C1 segment of cervical spinal cord (tissue), 14 donors: ENCODE measurements at regions not wholly inside any gene's neighbourhood (a gene's known extent, or its start where the extent isn't known, plus 50 kb on each side); places are given as distances from the start of the nearest gene placed in this dataset.
"Not testable (repeated sequence)": the region's sequence is repeated elsewhere in the genome, so short reads cannot be mapped to it uniquely, and the experiment has no call there.

Source experiments
- DNase-seq, 14 donors: peaks; one replicate each; lab custom pipeline; 2025; lab: John Stamatoyannopoulos, UW

DNA sequence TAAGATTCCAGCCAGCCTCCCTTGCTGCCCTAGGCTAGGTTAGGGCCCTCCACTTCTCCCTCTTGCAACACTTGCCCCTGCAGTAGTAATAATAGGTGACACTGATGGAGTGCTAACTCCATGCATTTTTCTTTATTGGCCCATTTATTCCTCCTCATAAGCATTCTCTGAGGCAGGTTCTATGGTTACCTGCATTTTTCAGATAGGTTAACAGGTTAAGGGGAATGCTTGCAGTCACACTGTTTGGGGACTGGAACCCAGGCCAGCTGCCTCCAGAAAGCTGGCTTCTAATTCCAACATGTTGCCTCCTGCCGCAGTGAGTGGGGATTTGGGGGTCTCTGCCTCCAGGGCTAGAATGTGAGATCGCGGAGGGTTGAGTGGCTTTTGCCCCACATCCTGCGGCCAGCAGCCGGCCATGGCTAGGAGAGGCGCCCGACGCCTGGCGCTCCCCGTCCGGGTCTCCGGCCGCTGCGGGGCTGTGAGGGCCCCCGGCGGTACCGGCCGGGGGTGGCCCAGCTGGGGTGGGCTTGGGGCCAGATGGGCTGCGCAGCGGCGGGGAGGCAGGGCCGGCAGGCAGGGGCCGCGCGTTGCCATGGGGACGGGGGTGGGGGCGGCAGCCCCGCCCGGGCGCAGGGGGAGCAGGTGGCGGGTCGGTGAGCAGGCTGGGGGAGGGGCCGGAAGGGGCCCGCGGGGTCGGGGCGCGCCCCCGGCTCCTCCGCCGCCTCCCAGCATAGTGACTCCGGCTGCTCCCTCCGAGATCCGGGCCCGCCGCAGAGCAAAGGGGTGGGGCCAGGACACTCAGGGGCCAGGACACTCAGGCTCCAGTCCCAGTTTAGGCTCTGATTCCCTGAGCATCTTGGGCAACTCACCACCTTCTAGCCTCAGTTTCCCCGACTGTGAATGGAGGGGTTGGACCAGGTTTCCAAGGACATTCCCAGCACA lies 68.4 kb upstream of the SSBP3 start:
- DNase-seq = peak in 1 of 14 donors; percentile 33

DNA sequence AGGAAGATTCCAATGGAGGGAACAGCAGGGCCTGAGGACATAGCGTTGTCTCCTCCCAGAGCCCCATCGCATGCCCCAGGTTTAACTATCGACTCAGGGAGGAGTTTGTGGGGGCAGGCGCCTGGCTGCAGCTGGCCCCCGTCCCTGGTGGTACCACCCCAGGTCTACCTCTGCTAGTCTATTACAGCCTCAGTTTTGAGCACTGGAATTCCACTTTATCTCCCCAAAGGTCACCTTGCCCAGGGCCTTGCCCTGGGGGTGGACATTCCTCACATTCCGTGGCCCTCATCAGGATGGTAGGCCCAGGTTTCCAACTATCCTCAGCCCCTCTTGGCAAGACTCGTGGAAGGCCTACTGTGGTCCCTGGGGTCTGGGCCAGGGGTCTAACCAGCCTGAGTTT lies 65.4 kb upstream of the SSBP3 start:
- DNase-seq = no peak

DNA sequence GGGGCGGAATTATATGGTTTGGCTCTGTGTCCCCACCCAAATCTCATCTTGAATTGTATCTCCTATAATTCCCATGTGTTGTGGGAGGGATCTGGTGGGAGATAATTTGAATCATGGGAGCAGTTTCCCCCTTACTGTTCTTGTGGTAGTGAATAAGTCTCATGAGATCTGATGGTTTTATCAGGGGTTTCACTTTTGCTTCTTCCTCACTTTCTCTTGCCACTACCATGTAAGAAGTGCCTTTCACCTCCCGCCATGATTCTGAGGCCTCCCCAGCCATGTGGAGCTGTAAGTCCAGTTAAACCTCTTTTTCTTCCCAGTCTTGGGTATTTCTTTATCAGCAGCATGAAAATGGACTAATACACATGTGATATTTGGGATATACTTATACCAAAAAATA lies 63.2 kb upstream of the SSBP3 start:
- DNase-seq = not testable (repeated sequence)

DNA sequence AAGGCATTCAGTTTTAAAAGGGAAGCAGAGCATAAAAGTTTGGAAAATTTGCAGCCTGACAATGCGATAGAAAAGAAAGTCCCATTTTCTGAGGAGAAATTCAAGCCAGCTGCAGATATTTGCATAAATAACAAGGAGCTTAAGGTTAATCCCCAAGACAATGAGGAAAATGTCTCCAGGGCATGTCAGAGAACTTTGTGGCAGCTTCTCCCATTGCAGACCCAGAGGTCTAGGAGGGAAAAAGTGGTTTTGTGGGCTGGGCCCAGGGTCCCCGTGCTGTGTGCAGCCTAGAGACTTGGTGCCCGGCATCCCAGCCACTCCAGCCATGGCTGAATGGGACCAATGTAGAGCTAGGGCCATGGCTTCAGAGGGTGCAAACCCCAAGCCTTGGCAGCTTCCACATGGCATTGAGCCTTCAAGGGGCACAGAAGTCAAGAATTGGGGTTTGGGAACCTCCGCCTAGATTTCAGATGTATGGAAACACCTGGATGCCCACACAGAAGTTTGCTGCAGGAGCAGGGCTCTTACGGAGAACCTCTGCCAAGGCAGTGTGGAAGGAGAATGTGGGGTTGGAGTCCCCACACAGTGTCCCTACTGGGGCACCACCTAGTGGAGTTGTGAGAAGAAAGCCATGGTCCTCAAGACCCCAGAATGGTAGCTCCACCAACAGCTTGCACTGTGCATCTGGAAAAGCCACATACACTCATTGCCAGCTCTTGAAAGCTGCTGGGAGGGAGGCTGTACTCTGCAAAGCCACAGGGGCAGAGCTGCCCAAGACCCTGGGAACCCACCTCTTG lies 62.3 kb upstream of the SSBP3 start:
- DNase-seq = not testable (repeated sequence)

DNA sequence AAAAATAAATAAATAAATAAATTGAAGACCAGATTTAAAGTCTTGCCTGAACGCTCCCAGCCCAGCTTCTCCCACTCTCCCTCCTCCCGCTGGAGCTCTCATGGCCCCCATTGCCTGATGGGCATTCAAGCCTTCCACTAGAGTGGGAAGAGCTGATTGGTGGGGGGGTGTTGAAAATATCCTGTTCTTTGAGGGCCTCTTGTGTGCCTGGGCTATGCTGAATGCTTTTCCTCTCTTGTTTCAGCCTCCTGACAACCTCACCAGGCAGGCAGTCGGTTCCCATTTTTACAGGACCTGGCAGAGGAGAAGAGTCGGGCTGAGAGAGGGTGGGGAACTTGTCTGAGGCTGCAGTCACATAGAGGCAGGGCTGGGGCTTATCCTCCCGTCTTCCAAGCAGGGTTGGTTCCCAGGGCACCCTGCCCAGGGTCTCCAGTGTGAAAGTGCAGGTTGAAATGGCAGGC lies 59.2 kb upstream of the SSBP3 start:
- no peak for DNase-seq

DNA sequence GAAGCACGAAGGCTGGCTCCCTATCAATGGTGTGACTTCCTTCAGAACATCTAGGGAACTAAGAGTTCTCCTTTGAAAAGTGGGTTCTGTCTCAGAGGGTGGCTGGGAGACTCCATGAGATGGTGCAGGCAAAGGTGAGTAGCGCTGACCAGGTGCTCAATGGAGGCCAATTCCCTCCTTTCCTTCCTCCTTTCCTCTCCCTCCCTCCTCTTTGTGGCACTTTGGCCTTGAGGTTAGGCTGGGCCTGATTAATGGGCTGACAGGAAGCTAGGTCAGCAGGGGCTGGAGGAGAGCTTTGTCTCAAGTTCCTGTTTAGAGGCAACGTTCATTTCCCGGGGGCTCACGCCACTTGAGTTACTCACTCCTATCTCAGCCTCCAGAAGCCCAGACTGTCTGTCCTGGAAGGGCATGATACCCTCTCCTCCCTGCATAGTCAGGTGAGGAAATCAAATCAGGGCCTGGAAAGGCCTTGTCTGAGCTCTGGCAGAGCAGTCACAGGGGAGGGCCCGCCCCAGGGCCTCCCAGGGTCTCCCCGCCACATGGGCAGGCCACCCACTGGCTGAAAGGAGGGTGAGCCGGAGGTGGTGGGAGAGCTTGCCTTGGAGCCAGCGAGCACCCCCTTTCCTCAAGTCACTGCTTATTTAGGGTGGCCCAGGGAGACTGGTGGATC lies 58.4 kb upstream of the SSBP3 start:
- no peak for DNase-seq

DNA sequence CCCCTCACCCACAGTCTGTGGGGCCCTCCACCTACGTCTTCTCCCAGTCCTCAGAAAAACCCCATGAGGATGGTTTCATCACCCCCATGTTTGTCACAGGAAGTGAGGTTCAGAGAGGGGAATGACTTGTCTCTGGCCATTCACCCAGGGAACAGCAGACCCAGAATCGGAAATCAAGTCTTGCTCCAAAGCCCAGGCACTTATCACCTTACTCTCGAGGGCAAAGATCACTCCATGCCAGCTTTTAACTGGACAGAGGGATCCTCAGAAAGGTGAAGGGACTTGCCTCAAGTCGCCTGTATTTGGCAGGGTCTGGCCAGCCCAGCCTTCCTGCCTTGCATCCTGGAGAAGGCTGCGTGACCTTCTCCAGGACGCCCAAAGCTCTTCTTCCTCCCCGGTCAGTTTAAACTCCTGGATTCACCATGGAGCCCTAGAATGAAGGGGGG lies 57.9 kb upstream of the SSBP3 start:
- DNase-seq = no peak

DNA sequence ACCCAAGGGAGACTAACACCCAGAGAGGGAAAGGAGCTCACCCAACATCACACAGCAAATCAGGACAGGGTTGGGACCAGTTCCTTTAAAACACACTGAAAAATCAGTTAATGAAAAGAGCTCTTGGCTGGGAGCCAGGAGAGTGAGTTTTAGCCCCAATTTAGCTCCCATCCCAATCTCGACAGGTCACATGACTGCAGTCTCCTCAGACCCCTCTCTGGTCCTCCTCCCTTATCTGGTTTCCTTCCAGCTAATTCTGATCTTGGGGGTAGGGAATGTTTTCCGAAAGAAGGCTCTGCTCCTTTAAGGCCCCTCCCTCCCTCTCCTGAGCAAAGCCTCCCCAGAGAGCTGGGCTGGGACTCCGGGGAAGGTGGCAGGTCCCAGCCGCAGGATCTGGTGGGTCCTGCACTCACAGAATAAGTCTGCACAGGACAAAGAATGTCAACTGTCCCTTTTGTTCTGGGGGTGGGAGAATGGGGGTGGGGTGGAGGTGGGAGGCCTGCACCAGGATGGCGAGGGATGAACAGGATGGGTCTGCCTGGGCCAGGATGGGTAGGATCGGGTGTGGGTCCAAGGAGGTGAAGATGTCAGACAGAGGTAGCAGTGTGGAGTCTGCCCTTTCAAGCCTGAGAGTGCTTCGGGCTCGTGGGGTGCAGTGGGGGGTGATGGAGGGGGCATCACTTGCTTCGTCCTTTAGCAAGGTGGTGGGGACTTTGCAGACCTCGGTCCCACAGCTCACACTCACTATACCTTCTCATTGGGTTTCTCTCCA lies 57.3 kb upstream of the SSBP3 start:
- DNase-seq = no peak

DNA sequence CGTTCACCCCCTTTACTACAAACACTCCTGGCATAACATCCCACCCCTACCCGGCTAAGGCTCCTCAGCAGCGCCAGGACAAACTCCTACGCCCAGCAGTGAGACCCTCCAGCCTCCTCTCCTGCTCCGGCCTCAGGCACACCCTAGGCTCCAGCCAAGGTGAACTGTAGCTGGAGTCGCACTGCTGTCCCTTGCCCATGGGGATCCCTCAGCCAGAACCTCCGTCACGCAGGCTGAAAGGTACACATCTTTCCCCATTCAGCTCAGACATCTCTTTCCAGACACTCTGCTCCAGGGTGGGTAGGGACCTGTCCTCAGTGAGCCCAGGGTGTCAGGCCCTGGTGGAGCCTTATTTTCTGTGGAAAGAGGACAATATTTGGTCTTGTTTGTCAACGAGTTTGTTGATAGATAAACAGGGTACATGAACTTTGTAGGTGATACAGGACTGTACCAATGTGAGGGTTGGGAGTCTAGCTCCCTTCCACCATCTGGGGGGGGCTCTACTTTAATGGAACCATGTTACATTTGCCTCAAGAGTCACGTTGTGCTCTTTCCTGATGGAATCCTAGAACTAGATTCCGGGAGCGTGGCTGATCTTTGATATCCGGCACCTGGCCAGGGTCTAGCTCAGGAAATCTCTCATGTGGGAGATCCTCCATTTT lies 56.5 kb upstream of the SSBP3 start:
- no peak for DNase-seq

DNA sequence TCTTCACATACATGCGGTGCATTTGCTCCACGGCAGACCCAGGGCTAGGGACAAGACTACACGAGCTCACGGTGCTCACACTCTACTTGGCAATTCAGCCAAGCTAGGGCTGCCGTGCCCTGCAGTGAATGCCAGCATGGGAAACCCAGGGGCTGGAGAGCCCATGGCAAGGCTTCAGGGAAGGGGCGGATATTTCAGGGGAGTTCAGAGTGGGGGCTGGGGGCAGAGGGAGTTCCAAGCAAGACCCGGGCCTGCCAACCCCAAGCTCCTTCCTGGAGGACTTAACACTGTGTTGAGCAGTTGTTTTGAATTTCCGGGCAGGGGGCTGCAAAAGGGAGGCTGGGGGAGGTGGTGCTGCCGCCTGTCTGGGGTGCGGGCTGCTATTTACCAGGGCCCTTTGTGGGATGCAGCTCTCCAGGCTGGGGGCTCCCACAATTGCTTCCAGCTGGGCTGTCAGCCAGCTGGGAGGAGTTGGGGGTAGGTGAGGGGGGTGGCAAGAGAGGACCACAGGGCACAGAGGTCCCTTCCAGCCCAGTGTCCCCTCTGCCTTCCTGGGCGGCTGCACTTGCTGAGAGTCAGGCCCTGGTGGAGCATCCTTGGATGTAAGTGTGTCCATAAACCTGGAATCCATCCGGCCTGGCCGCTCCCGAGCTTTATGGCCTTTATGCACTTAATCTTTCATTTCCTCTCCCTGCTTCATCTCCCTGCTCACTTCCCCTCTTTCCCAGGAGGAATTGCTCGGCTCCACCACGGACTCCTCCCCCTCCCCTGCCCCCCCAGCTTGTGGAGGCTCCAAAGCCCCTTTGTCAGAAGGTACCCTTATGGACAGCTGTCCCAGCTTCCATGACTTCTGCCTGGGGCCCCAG lies 55.8 kb upstream of the SSBP3 start:
- no peak for DNase-seq

DNA sequence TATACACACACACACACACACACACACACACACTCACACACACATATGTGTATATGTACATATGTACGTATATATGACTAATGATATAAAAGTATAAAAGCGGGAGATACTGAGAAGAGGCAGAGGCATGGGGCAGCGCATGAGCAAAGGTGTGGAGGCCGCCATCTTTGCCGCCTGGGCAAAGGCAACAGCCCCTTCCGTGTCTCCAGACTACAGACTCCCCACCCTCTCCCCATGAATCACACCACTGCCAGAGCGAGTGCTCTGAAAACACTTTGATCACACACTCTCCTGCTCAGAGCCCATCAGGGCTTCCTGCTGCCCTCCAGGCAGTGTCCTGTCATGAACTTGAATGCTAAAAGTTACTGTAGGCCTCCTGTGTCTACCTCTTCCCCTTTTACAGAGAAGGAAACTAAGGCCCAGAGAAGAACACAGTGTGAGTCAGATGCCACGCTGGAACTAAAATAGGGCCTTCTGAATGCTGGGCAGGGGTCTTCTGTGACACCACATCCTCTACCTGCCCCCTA lies 54.7 kb upstream of the SSBP3 start:
- no peak for DNase-seq

DNA sequence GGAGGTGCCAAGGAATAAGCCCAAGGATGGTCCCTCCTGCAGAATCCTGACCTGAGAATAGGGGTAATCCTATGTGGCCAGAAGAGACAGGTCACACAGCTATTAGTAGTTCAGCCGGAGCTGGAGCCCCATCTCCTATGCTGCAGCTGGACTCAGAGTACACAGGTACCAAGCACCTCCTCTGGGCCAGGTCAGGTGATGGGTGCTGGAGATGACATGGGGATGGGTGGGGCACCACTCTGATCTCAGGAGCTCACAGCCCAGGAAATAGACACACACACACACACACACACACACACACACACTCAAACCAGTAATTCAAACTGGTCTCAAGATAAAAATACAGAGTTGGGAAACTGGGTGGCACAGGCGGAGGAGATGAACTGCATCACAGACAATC lies 54.2 kb upstream of the SSBP3 start:
- DNase-seq = no peak

DNA sequence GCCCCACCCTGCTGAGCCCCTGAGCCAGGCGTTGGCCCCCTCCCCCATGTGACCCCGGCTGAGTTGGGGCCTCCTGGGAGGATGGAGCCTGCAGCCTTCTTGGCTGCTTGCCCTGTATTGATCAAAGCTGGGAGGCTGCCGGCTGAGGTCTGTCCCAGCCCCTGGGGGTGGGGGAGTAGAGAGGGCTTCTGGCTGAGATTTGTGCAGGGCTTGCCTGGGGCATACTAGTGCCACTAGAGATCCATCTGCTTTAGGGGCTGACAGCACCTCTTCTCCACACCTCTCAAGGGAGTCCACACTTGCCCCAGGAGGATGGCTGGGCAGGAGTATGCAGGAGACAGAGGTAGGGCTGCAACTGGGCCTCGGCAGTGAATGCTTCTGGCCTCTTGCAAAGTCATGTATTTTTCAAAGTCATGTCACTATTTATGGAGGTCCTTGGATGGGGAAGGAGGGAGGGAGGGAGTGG lies 53.6 kb upstream of the SSBP3 start:
- no peak for DNase-seq

DNA sequence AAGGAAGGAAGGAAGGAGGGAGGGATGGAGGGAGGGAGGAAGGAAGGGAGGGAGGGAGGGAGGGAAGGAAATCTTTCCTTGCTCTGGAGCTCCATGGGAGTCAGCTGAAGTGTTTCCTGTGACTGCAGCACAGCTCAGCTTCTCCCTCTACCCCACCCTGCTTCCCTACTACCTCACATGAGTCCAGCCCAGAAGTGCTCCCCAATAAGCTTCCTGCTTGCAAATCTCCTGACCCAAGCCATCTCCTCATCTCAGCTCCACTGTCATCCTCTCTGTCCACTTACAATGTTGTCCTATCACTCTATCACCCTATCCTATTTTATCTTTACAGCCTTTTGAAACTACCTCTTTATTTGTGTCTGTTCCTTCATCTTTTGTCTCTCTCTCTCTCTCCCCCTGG lies 52.9 kb upstream of the SSBP3 start:
- no peak for DNase-seq

DNA sequence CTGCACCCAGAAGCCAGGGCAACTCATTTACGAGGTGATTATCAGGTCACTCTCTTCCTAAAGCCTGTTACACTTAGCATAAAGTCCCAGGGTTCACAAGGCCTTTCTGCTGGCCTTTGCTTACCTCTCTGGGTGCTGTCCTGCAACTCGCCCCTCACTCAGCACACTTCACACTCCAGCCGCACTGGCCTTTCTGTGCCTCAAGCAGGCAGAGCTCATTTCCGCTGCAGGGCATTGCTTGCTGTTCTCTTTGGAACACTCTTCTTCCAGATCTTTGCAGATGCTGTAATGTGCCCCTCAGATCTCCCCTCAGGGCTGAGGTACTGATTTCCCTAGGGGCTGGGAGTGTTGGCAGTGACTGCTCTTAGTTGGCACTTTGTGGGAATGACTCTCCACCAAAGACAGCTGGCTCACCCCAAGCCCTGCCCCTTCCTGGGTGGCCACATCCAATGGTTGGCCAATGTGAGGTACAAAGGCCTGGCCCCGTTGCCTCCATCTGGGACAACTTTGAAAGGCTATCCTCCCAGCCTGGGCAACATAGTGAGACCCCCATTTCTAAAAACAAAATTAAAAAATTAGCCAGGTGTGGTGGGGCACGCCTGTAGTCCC lies 50.8 kb upstream of the SSBP3 start:
- DNase-seq = no peak

DNA sequence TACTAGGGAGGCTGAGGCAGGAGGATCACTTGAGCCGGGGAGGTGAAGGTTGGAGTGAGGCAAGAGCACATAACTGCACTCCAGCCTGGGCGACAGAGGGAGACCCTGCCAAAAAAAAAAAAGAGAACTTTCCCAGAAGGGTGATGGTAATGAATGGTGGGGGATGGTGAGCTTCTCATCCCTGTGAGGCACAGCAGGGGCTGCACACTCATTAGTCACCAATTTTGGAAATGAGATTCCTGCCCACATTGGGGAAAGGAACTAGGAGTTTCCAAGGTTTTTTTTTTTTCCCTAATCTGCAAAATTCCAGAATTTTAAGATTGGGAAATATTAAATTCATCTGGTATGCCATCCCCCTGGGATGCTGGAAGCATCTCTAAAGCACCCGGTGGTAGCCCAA lies 50.2 kb upstream of the SSBP3 start:
- DNase-seq = no peak
